K562 (cell line): ENCODE measurements at regions not wholly inside any gene's neighbourhood (a gene's known extent, or its start where the extent isn't known, plus 50 kb on each side); places are given as distances from the start of the nearest gene placed in this dataset.

Experiments used
- ATAC-seq: fragments of 200-7000 bp; cut with Tn5 transposase; 3 replicates; pipeline ENCODE4 v1.9.1; 2020; ENCODE audit warnings: moderate library complexity
- BruUV-seq: library from RNA; stranded (reverse); fragments of 400-500 nt; replicated peaks from 2 replicates; lab custom pipeline; 2021; lab: Mats Ljungman, UMichigan
- CTCF ChIA-PET: fragments of 300-600 bp; formaldehyde crosslinking; extraction: SDS; loops from one replicate; lab custom pipeline; 2021; ENCODE audit warnings: low intra/inter-chr PET ratio; lab: Yijun Ruan, JAX
- POLR2A ChIA-PET: fragments of 300-600, 350-650 bp; sonication (Branson Sonifier 250); formaldehyde crosslinking; extraction: SDS; loops from one replicate; lab custom pipeline; 2021; ENCODE audit warnings: antibody characterized with exemption, inconsistent platforms; lab: Yijun Ruan, JAX
- DNase-seq, 4 experiments: peaks; one replicate each; pipeline versions ENCODE4 v3.0.0 to v3.0.0-alpha.2; 2011 to 2018; ENCODE audit warnings: low spot score in 3 of 4, mixed read lengths in 3 of 4; ENCODE audit errors: extremely low read depth in 1 of 4
- FAIRE-seq: peaks from 2 replicates; lab custom pipeline; 2011; peaks lifted over from hg19 to GRCh38; lab: Jason Lieb, UNC
- H2AFZ ChIP-seq: 2 replicates; pipeline ENCODE4 v1.6.0; 2011; ENCODE audit warnings: low read depth, low read length, control low read depth, inconsistent platforms
- H3K27ac ChIP-seq: fragments of 200-600 bp; 3 replicates; pipeline ENCODE4 v1.8.0; 2011; ENCODE audit warnings: low read depth, mild to moderate bottlenecking, control low read depth, inconsistent platforms, low read length, moderate library complexity, mixed read lengths; ENCODE audit errors: extremely low read depth
- H3K27me3 ChIP-seq, 2 experiments: fragments of 300-600 bp in 1 of 2; 2 replicates in 1 of 2; 3 replicates in 1 of 2; pipeline versions ENCODE4 v1.6.0 to v1.8.0; 2011; ENCODE audit warnings: inconsistent platforms in 2 of 2, low read length in 2 of 2, mild to moderate bottlenecking in 1 of 2, mixed read lengths in 1 of 2, moderate library complexity in 1 of 2; ENCODE audit not compliant: control insufficient read depth in 2 of 2, insufficient read depth in 2 of 2
- H3K36me3 ChIP-seq: fragments of 300-600 bp; 3 replicates; pipeline ENCODE4 v1.8.0; 2011; ENCODE audit warnings: mild to moderate bottlenecking, low read length, inconsistent platforms; ENCODE audit not compliant: control insufficient read depth, insufficient read depth
- H3K4me1 ChIP-seq, 2 experiments: fragments of 200-600 bp in 1 of 2; replicated peaks in 1 of 2; 2 replicates in 1 of 2; 3 replicates in 1 of 2; pipeline versions ENCODE4 v1.5.1 to v1.8.0; 2011; ENCODE audit warnings: inconsistent platforms in 2 of 2, low read length in 2 of 2, mild to moderate bottlenecking in 1 of 2, mixed read lengths in 1 of 2, moderate library complexity in 1 of 2; ENCODE audit not compliant: control insufficient read depth in 2 of 2, insufficient read depth in 2 of 2
- H3K4me2 ChIP-seq: 2 replicates; pipeline ENCODE4 v1.6.1; 2011; ENCODE audit warnings: low read length, control low read depth, inconsistent platforms, mixed read lengths; ENCODE audit not compliant: insufficient read depth
- H3K4me3 ChIP-seq: fragments of 200-600 bp; sonication (generic), shearing (Covaris generic); 2 replicates; pipeline ENCODE4 v1.5.1; 2016; ENCODE audit warnings: control low read depth, inconsistent platforms
- H3K79me2 ChIP-seq: fragments of 200-600 bp; 3 replicates; pipeline ENCODE4 v1.8.0; 2011; ENCODE audit warnings: low read length, inconsistent platforms; ENCODE audit not compliant: control insufficient read depth, insufficient read depth
- H3K9ac ChIP-seq, 2 experiments: 2 replicates each; pipeline versions ENCODE4 v1.6.0 to v1.6.1; 2011; ENCODE audit warnings: low read depth in 2 of 2, low read length in 2 of 2, control low read depth in 1 of 2, inconsistent platforms in 1 of 2, mild to moderate bottlenecking in 1 of 2, mixed read lengths in 1 of 2; ENCODE audit not compliant: insufficient read depth in 1 of 2
- H3K9me1 ChIP-seq: one replicate; pipeline ENCODE4 v1.6.0; 2011; ENCODE audit warnings: inconsistent platforms, mild to moderate bottlenecking, low read length, moderate library complexity; ENCODE audit not compliant: control insufficient read depth, insufficient read depth
- H3K9me3 ChIP-seq: replicated peaks from 2 replicates; pipeline ENCODE4 v1.5.1; 2011; ENCODE audit warnings: low read depth, low read length, inconsistent platforms; ENCODE audit not compliant: control insufficient read depth, insufficient read depth
- H4K20me1 ChIP-seq: replicated peaks from 2 replicates; pipeline ENCODE4 v1.6.1; 2011; ENCODE audit warnings: low read length, inconsistent platforms, mixed read lengths; ENCODE audit not compliant: control insufficient read depth, insufficient read depth
- CHD1 ChIP-seq: fragments of 200-600 bp; sonication (generic); IDR thresholded peaks from one replicate; pipeline ENCODE4 v1.6.1; 2012; ENCODE audit warnings: mild to moderate bottlenecking, moderate library complexity, low read length, inconsistent platforms
- CREB3 ChIP-seq: fragments of 450-650 bp; conservative IDR thresholded peaks from 2 replicates; pipeline ENCODE4 v1.6.1; 2016; ENCODE audit warnings: missing genetic modification characterization, low read depth, mild to moderate bottlenecking, missing compliant biosample characterization, moderate library complexity
- EP400 ChIP-seq: fragments of 450-650 bp; IDR thresholded peaks from 2 replicates; pipeline ENCODE4 v1.6.1; 2017; ENCODE audit warnings: antibody characterized with exemption, mild to moderate bottlenecking, moderate library complexity
- FOXA3 ChIP-seq, 2 experiments: fragments of 450-650 bp in 1 of 2; sonication (generic) in 1 of 2; formaldehyde crosslinking; IDR thresholded peaks in 1 of 2; conservative IDR thresholded peaks in 1 of 2; 2 replicates each; pipeline versions ENCODE4 v1.4.0 to v1.8.0; 2020 to 2022; ENCODE audit warnings: mild to moderate bottlenecking in 2 of 2, missing genetic modification reagents in 1 of 2
- GABPB2 ChIP-seq: fragments of 250-450 bp; sonication (Bioruptor Pico); conservative IDR thresholded peaks from 2 replicates; pipeline ENCODE4 v1.5.1; 2021; ENCODE audit warnings: mild to moderate bottlenecking
- KAT8 ChIP-seq: fragments of 450-650 bp; IDR thresholded peaks from 2 replicates; pipeline ENCODE4 v1.6.1; 2016; ENCODE audit warnings: low read depth, mild to moderate bottlenecking
- RERE ChIP-seq: sonication (generic); formaldehyde crosslinking; IDR thresholded peaks from 2 replicates; pipeline ENCODE4 v1.8.0; 2023; ENCODE audit warnings: missing genetic modification reagents, mild to moderate bottlenecking, borderline replicate concordance
- SMARCE1 ChIP-seq: fragments of 450-650 bp; IDR thresholded peaks from 2 replicates; pipeline ENCODE4 v1.7.1; 2016; ENCODE audit warnings: mild to moderate bottlenecking
- STAT6 ChIP-seq: sonication (generic); formaldehyde crosslinking; IDR thresholded peaks from 2 replicates; pipeline ENCODE4 v1.8.1; 2023; ENCODE audit warnings: mild to moderate bottlenecking, missing genetic modification reagents
- ZNF224 ChIP-seq: sonication (generic); formaldehyde crosslinking; IDR thresholded peaks from 2 replicates; pipeline ENCODE4 v1.8.0; 2022; ENCODE audit warnings: mild to moderate bottlenecking, missing genetic modification reagents
- WGBS: fragments of 100-300 bp; shearing (Covaris generic); methylation state at CpG from one replicate; pipeline ENCODE4 v1.1.6; 2016; ENCODE audit warnings: low coverage, mixed read lengths; ENCODE audit not compliant: insufficient coverage; ENCODE audit errors: missing lambda C conversion rate; 5-methylcytosine and 5-hydroxymethylcytosine counted together
- in situ Hi-C: fragments of 300-500 bp; cut with MboI; formaldehyde crosslinking; loops from 4 replicates; pipeline ENCODE4 v1.15.0; 2018; ENCODE audit warnings: inconsistent platforms, mixed read lengths
- intact Hi-C: fragments of 100-400 bp; cut with micrococcal nuclease; formaldehyde crosslinking; loops from 2 replicates; pipeline ENCODE4 v1.14.2; 2022

- Histone ChIP-seq H4K20me1 (no peaks in the 10 kb centered on the region), H3K27me3 (no peaks in the 10 kb centered on the region), H3K9ac (no peak overlapping the region), H2AFZ (no peak overlapping the region), H3K9me3 (no peaks in the 10 kb centered on the region), H3K27ac (no peak overlapping the region), H3K4me2 (no peak overlapping the region), H3K9me1 (no peaks in the 10 kb centered on the region), H3K4me1 (no peaks in the 10 kb centered on the region), H3K79me2 (no peaks in the 10 kb centered on the region), H3K4me3 (no peak overlapping the region), H3K36me3 (no peaks in the 10 kb centered on the region)
- DNase-seq (no peak), FAIRE-seq (no peak), ATAC-seq (no peak)
- ChIA-PET CTCF (no interaction called here), POLR2A (no interaction called here)
- intact Hi-C loops, result no loop called here
- in situ Hi-C loops, result loop anchor here (10.0 kb wide), 1 partner anchor 1474 kb away; no protein-coding TSS in a partner anchor
- WGBS, result 0% methylated on average over 1 of the region's 1 CpG
- TF ChIP-seq EP400 (no peak), SMARCE1 (no peak), FOXA3 (CRISPR knock-in tag; conservative IDR thresholded peaks at IDR 0.05 in 1 of 2, IDR thresholded peaks at IDR 0.05 in 1 of 2) (no peak), KAT8 (no peak), CREB3 (tag) (no peak), RERE (no peak), STAT6 (CRISPR knock-in tag) (no peak), GABPB2 (no peak), CHD1 (no peak), ZNF224 (no peak)
- BruUV-seq, result no TSS peak
These were observed 321.8 kb upstream of the CWC22 start for GRCh38 chr2:180328795-180329422.
